GM21528 (cell line): ENCODE measurements at regions not wholly inside any gene's neighbourhood (a gene's known extent, or its start where the extent isn't known, plus 50 kb on each side); places are given as distances from the start of the nearest gene placed in this dataset.
A peak's percentile ranks its signal among the peaks of the same experiment; 100 is the strongest.
"Not testable (repeated sequence)": the region's sequence is repeated elsewhere in the genome, so short reads cannot be mapped to it uniquely, and the experiment has no call there.

ENCODE experiments used
- ATAC-seq: cut with Tn5 transposase; IDR thresholded peaks from one replicate; pipeline ENCODE4 v1.9.1; 2021; ENCODE audit warnings: mild to moderate bottlenecking, moderate library complexity; ENCODE audit not compliant: unreplicated experiment, low FRiP score

GRCh38 chr20:17873410-17874270 lies 95.0 kb downstream of the SNX5 start:
- no peak for ATAC-seq

- ATAC-seq: no peak
Observed at GRCh38 chr20:17872959-17873358, 95.6 kb downstream of the SNX5 start.

- ATAC-seq: no peak
Observed at GRCh38 chr20:17872434-17872833, 96.2 kb downstream of the SNX5 start.

GRCh38 chr20:17871886-17872285 lies 96.7 kb downstream of the SNX5 start:
- no peak for ATAC-seq

GRCh38 chr20:17871181-17871580 lies 97.4 kb downstream of the SNX5 start:
- ATAC-seq: no peak

- ATAC-seq: no peak
Observed at GRCh38 chr20:17870086-17870740, 98.4 kb downstream of the SNX5 start.

GRCh38 chr20:17869295-17869994 lies 99.1 kb downstream of the SNX5 start:
- no peak for ATAC-seq

- ATAC-seq: no peak
Observed at GRCh38 chr20:17868700-17869231, 99.8 kb downstream of the SNX5 start.

- ATAC-seq: no peak
Observed at GRCh38 chr20:17868151-17868550, 100.4 kb downstream of the SNX5 start.

- no peak for ATAC-seq
Observed at GRCh38 chr20:17867131-17867925, 101.3 kb downstream of the SNX5 start.

- no peak for ATAC-seq
Observed at GRCh38 chr20:17866234-17867001, 102.2 kb downstream of the SNX5 start.

- no peak for ATAC-seq
Observed at GRCh38 chr20:17863577-17864292, 104.9 kb downstream of the SNX5 start.

- ATAC-seq: no peak
Observed at GRCh38 chr20:17863209-17863576, 105.4 kb downstream of the SNX5 start.

- no peak for ATAC-seq
Observed at GRCh38 chr20:17862171-17862570, 106.4 kb downstream of the SNX5 start.

GRCh38 chr20:17861620-17862019 lies 107.0 kb downstream of the SNX5 start:
- not testable (repeated sequence) for ATAC-seq

GRCh38 chr20:17860301-17861197 lies 108.0 kb downstream of the SNX5 start:
- ATAC-seq: no peak

- peak; percentile 35 for ATAC-seq
Observed at GRCh38 chr20:17859616-17860232, 108.9 kb downstream of the SNX5 start.
